DOHH2 (cell line): ENCODE measurements at regions not wholly inside any gene's neighbourhood (a gene's known extent, or its start where the extent isn't known, plus 50 kb on each side); places are given as distances from the start of the nearest gene placed in this dataset.

ENCODE experiments used
- EZH2phosphoT487 ChIP-seq: fragments of 200-600 bp; sonication (generic); IDR thresholded peaks from 2 replicates; pipeline ENCODE4 v1.6.1; 2017; ENCODE audit warnings: borderline replicate concordance, mild to moderate bottlenecking, antibody characterized with exemption, low read length, moderate library complexity, mixed read lengths
- TF ChIP-seq, protein P1 (sequence below): fragments of 200-600 bp; sonication (generic); IDR thresholded peaks from one replicate; pipeline ENCODE4 v1.5.1; 2014; ENCODE audit warnings: antibody characterized with exemption, mild to moderate bottlenecking, low read depth, low read length; ENCODE audit not compliant: poor library complexity, severe bottlenecking

DNA sequence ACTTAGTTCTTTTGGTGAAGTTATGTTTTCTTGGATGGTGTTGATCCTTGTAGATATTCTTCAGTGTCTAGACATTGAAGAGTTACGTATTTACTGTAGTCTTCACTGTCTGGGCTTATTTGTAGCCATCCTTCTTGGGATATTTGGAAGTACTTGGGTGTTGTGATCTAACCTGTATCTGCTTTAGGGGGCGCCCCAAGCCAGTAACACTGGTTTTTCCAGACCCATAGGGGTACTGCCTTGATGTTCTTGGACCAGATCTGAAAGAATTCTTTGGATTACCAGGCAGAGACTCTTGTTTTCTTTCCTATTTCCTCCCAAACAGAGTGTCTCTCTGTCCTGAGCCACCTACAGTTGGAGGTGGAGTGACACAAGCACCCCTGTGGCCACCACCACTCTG, 309.1 kb upstream of the IMPG1 start:
- TF ChIP-seq, protein P1, sequence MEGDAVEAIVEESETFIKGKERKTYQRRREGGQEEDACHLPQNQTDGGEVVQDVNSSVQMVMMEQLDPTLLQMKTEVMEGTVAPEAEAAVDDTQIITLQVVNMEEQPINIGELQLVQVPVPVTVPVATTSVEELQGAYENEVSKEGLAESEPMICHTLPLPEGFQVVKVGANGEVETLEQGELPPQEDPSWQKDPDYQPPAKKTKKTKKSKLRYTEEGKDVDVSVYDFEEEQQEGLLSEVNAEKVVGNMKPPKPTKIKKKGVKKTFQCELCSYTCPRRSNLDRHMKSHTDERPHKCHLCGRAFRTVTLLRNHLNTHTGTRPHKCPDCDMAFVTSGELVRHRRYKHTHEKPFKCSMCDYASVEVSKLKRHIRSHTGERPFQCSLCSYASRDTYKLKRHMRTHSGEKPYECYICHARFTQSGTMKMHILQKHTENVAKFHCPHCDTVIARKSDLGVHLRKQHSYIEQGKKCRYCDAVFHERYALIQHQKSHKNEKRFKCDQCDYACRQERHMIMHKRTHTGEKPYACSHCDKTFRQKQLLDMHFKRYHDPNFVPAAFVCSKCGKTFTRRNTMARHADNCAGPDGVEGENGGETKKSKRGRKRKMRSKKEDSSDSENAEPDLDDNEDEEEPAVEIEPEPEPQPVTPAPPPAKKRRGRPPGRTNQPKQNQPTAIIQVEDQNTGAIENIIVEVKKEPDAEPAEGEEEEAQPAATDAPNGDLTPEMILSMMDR: no peak
- TF ChIP-seq EZH2phosphoT487: no peak
